SK-N-MC (cell line): ENCODE measurements at regions not wholly inside any gene's neighbourhood (a gene's known extent, or its start where the extent isn't known, plus 50 kb on each side); places are given as distances from the start of the nearest gene placed in this dataset.

Experiments used
- DNase-seq: peaks from one replicate; pipeline ENCODE4 v3.0.0-alpha.2; 2011; ENCODE audit warnings: low read depth, low spot score
- H3K27ac ChIP-seq: fragments of 200-600 bp; sonication (generic); 2 replicates; pipeline ENCODE4 v1.5.1; 2016; ENCODE audit warnings: mixed run types
- H3K36me3 ChIP-seq: fragments of 200-600 bp; sonication (generic); 2 replicates; pipeline ENCODE4 v1.6.1; 2017; ENCODE audit warnings: antibody characterized with exemption, low read length, mixed read lengths; ENCODE audit not compliant: insufficient read depth
- H3K4me3 ChIP-seq: fragments of 200-600 bp; sonication (generic); 2 replicates; pipeline ENCODE4 v1.5.1; 2016
- H3K9ac ChIP-seq: fragments of 200-600 bp; sonication (generic); 2 replicates; pipeline ENCODE4 v1.8.0; 2017; ENCODE audit warnings: mixed run types, mixed read lengths; ENCODE audit not compliant: insufficient read length
- H3K9me3 ChIP-seq: fragments of 200-600 bp; sonication (generic); 2 replicates; pipeline ENCODE4 v1.6.1; 2017; ENCODE audit warnings: low read depth, mild to moderate bottlenecking, antibody characterized with exemption, low read length, moderate library complexity, mixed read lengths
- EZH2 ChIP-seq: fragments of 200-600 bp; sonication (generic); IDR thresholded peaks from one replicate; pipeline ENCODE4 v1.6.1; 2017; ENCODE audit warnings: antibody characterized with exemption
- FOXP2 ChIP-seq: optimal IDR thresholded peaks from 2 replicates; pipeline ENCODE3; 2011; ENCODE audit warnings: mild to moderate bottlenecking, moderate library complexity; ENCODE audit not compliant: insufficient read depth; ENCODE audit errors: extremely low read length, control extremely low read depth
- POLR2AphosphoS5 ChIP-seq: IDR thresholded peaks from 2 replicates; pipeline ENCODE4 v1.6.1; 2012; ENCODE audit warnings: mild to moderate bottlenecking, low read depth, low read length, borderline replicate concordance

DNA sequence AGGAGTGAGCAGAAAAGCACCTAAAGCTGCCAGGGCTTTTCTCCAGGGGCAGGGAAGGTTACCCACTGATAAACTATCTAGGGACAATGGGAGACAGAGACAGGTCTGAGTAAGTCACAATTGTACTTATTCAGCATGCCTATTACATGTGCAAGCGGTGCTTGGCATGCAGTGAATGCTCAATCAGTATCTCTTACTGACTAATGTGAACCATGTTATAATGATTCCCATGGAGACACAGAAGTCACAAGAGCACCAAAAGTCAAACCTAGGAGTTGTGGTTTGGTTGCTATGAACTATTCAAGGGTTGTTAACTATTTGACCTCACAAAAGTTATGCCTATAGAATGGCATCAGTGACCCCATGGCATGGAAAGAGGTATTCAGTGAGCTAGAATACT, 50.0 kb upstream of the RASGRP1 start:
- DNase-seq = no peak
- Histone ChIP-seq H3K9ac (no peak overlapping the region), H3K9me3 (no peaks in the 10 kb centered on the region), H3K4me3 (no peak overlapping the region), H3K27ac (no peak overlapping the region), H3K36me3 (no peaks in the 10 kb centered on the region)
- TF ChIP-seq POLR2AphosphoS5 (no peak), EZH2 (no peak), FOXP2 (no peak)

DNA sequence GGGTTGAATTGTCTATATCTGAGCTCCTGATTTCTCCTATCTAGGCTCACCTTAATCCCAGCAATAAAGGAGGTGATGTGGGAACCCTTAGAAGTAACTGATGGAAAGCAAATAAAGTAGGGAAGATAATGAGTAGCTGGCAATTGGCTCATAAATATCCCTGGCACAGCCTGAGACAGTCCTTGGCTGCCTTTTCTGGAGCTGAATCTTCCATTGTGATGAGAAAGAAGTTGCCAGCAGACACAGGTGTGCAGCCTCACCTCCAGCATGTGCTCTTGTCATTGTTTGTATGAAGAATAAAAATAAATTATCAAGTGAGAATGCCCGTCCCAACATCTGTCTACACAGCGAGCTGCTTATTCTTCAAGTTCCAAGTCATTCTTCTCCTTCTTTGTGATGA, 53.2 kb upstream of the RASGRP1 start:
- no peak for TF ChIP-seq FOXP2
- no peak for TF ChIP-seq POLR2AphosphoS5
- no peak for TF ChIP-seq EZH2
- Histone ChIP-seq H3K4me3 (no peak overlapping the region), H3K27ac (no peak overlapping the region), H3K36me3 (no peaks in the 10 kb centered on the region), H3K9ac (no peak overlapping the region), H3K9me3 (no peaks in the 10 kb centered on the region)
- DNase-seq = no peak

DNA sequence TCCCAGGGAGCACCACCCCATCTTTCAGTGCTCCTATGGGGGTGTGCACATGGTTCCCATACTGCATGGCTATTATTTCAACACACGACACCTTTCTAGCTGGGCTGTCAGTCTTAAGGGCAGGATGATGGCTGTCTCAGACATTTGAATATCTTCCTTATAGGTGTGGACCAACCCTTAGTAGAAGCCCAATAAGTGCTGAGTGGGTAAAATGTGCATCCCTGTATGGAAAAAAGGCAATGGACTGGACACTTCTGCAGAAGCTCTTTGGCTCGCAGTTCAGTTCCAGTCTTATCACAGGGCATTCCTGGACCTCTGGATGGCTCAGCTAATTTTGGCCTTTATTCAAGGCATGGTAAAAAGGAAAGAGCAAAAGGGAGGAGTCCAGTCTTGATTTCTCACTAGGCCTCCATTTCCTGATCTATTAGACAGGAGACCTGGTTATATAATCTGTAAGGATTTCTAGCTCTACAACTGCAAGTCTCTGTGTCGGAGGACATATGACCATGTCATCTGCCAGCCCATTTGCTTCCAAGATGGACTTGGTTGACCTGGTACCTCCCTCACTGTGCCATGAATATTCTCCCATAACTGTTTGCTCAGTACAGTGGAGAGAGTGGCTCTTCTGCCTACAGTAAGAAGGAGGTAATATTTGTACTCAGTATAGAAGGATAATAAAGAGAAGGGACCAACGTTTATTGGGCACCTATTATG, 53.8 kb upstream of the RASGRP1 start:
- Histone ChIP-seq H3K4me3 (no peak overlapping the region), H3K27ac (no peak overlapping the region), H3K9me3 (no peaks in the 10 kb centered on the region), H3K36me3 (no peaks in the 10 kb centered on the region), H3K9ac (no peak overlapping the region)
- no peak for DNase-seq
- TF ChIP-seq EZH2 = no peak
- TF ChIP-seq POLR2AphosphoS5 = no peak
- TF ChIP-seq FOXP2 = no peak

DNA sequence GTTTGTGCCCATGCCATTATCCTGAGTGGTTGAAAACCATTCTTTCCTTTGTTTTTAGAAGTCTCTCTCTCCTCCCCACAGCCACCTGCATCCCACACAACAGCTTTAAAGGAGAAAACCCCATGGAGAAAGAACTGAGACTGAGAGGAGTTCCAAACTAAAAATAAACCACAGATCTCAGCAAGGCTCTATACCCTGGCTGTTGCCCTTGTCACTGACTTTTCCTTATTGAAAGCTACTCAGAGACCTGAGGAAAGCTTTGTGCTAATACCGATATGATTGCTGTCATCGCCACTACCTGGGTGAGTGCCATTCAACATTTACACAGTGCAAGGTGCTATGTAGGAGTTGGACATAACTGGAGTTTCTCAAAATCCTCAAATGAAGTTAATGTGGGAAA, 55.5 kb upstream of the RASGRP1 start:
- TF ChIP-seq EZH2 = no peak
- no peak for TF ChIP-seq FOXP2
- TF ChIP-seq POLR2AphosphoS5 = no peak
- no peak for DNase-seq
- Histone ChIP-seq H3K36me3 (no peaks in the 10 kb centered on the region), H3K4me3 (no peak overlapping the region), H3K9me3 (no peaks in the 10 kb centered on the region), H3K27ac (no peak overlapping the region), H3K9ac (no peak overlapping the region)

DNA sequence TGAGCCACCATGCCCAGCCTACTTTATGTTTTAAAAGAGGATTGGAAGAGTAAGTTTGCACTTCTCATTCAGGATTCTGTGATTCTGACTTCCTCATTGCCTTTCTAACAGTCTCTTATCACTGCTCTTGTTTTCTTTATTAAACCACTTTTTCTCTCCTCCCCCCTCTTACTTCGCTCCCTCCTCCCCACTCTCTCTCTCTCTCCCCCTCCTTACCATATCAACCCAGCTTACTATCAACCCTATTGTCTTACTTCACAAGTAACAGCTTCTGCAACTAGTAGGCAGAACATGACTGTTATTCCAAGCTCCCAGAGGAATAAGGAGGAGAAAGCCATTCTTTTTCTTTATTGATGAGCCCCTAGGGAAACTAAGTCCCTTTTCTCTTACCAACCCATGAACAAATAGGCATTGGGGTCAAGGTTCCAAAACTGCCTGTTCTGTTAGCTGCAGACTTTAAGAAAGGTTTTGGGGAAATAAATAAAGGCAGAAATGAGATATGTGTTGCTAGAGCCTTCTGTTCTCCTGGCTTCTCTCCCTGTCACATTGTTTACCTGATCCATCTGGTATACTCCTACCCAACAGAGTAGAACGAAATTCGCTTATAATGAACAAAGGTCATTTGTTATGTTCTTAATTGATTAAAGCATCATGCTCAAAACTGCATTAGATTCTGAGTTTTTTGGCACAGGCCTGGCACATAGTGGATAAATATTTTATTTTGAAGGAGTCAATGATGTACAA, 56.4 kb upstream of the RASGRP1 start:
- no peak overlapping the region for H3K9ac ChIP-seq
- TF ChIP-seq FOXP2 = no peak
- TF ChIP-seq POLR2AphosphoS5 = no peak
- no peak for TF ChIP-seq EZH2
- H3K27ac ChIP-seq = no peak overlapping the region
- no peak overlapping the region for H3K4me3 ChIP-seq
- DNase-seq = no peak
- no peaks in the 10 kb centered on the region for H3K9me3 ChIP-seq
- no peaks in the 10 kb centered on the region for H3K36me3 ChIP-seq

DNA sequence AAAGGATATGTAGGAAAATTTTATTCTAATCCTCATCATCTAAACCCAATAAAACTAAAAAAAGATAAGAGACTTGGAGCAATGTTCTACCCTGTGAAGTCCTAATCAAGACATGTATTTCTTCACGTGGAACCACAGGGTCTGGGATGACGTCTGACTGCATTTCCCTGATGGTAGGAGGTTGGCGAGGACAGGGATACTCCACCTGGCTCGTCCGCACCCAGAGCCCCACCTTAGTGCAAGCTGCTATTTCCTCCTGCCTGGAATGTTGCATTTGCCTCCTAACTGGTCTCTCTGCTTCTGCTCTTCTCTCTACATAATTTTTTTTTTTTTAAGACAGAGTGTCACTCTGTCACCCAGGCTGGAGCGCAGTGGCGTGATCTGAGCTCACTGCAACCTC, 57.7 kb upstream of the RASGRP1 start:
- Histone ChIP-seq H3K4me3 (no peak overlapping the region), H3K27ac (no peak overlapping the region), H3K9me3 (no peaks in the 10 kb centered on the region), H3K9ac (no peak overlapping the region), H3K36me3 (no peaks in the 10 kb centered on the region)
- DNase-seq = no peak
- TF ChIP-seq EZH2 = no peak
- TF ChIP-seq FOXP2 = no peak
- TF ChIP-seq POLR2AphosphoS5 = no peak

DNA sequence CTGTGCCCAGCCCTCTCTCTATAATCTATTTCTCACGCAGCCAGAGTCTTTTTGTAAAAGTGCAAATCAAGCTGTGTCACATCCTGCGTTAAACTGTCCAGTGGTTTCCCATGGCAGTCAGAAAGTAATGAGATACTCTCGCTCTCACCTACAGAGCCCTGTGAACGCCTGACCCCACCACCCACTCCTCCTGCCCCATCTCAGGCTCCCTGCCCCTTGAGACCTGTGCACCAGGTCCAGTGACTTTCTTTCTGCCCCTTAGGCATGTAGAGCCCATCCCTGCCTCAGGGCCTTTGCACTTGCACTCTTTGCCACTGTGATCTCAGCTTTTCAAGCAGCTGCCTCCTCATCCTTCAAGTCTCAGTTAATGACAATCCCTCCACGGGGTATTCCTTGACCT, 58.3 kb upstream of the RASGRP1 start:
- no peak for TF ChIP-seq FOXP2
- no peak for TF ChIP-seq EZH2
- no peak for TF ChIP-seq POLR2AphosphoS5
- Histone ChIP-seq H3K4me3 (no peak overlapping the region), H3K9me3 (no peaks in the 10 kb centered on the region), H3K27ac (no peak overlapping the region), H3K36me3 (no peaks in the 10 kb centered on the region), H3K9ac (no peak overlapping the region)
- no peak for DNase-seq

DNA sequence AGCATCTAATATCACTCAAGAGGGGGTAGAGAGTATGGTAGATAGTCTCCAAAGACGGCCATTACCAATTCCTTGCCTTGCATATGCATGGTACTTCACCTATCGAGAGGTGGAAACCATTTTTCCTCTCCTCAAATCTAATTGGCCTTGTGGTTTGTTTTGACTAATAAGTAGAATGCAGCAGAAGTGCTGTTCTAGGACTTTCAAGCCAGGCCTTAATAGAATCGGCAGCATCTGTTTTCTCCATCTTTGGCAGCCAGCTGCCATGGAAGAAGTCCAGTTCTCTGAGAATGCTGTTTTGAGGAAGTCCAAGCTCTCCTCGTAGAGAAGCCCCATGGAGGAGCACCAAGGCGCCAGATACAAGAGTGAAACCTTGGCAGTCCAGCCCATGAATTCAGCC, 59.1 kb upstream of the RASGRP1 start:
- Histone ChIP-seq H3K9ac (no peak overlapping the region), H3K27ac (no peak overlapping the region), H3K4me3 (no peak overlapping the region), H3K36me3 (no peaks in the 10 kb centered on the region), H3K9me3 (no peaks in the 10 kb centered on the region)
- no peak for DNase-seq
- TF ChIP-seq FOXP2 (no peak), POLR2AphosphoS5 (no peak), EZH2 (no peak)
